NCI-H2081 (cell line): ENCODE measurements at regions not wholly inside any gene's neighbourhood (a gene's known extent, or its start where the extent isn't known, plus 50 kb on each side); places are given as distances from the start of the nearest gene placed in this dataset.
A peak's percentile ranks its signal among the peaks of the same experiment; 100 is the strongest.

Experiments
- DNase-seq, 2 experiments: peaks; one replicate each; lab custom pipeline; 2025; lab: John Stamatoyannopoulos, UW

DNA sequence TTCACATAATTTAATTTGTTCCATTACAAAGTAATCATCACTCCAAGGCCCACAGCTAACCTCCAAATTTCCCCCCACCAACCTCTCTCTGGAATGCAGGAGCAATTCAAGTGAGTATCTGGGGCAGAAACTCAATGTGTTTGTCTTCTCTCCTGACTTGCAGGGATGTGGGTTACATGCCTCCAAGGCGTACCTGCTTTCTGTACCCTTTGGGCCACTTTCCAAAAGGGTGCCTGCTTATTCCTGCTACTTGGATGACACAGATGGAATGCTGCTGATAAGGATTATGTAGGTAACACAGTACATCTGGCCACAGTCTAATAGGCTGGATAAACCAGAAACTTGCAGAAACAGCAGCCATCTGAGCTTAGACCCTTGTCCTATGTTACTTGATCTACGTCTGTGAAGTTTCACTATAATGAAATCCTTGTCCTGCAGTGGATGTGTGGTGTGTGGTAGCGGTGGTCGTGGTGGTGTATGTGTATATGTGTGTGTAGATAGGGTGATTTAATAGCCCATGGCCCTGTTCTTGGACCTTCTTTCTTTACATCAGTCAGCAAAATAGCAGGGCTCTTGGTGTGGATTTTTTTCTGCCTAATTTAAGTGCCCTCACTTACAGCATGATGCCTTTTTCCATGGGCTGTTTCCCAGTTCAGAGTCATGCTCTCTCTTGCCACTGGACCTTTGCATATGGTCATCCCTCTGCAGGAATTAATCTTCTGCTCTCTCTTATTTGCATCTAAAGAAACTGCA, 175.9 kb downstream of the ZDHHC21 start:
- no peak for DNase-seq

DNA sequence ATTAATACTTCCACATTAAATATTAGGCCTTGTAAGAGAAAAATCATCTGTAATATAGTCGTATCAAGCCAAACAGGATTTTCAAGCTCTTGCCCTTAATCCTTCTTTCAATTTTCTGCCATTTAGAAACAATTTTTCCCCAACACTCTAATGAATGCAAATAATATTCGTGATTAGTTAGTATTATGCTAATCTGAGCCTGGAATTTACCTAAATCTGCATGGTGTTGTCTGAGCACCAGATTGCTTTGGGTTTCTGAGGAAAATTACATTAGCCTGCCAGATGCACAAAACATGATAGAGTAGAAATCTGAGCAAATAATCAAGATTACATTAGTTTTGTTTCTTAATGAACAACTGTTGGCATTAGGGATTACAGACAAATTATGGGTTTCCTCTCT, 176.6 kb downstream of the ZDHHC21 start:
- no peak for DNase-seq

DNA sequence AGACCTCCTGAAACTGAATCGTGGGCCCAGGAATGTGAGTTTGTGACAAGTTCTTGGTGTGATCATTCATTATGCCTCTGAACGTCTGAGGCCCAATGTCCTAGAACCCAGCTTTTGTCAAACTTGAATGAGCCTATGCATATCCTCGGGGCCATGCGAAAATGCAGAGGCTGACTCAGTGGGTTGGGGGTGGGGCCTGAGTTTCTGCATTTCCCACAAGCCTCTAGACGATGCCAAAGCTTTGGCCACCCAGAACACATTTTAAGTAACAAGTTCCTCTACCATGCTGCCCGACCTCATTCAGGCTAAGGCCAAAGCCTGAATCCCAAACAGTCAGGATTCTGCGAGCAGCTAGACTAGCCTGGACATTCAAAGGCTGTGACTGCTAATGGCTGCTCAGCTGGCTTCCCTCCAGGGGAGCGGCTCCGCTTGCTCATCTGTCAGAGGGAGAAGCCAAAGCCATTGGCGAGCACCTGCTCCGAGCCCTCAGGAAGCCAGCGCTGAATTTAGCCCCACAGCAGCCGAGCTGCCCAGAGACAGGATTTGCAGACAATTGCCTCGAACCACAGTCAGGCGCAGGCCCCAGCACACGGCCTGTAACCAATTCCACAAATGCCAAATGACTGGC, 177.5 kb downstream of the ZDHHC21 start:
- DNase-seq: peak; percentile 97 to 100

DNA sequence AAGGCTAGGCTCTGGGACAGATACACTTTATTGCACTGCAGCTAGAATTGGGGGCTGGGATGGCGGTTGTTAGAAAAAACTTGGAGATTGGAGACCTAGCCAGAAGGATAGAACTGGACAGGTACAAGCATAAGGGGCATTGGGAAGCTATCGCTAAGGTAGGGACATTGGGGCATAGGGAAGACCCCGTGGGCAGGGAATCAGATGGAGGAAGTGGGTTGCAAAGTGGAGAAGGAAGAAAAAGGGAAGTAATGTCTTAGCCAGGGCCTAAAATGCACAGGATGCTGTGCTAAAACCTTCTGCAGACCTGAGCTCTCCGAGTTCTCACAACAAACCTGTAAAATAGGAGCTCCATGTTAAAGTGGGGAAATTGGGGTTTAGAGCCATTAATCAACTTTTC, 178.2 kb downstream of the ZDHHC21 start:
- no peak for DNase-seq

DNA sequence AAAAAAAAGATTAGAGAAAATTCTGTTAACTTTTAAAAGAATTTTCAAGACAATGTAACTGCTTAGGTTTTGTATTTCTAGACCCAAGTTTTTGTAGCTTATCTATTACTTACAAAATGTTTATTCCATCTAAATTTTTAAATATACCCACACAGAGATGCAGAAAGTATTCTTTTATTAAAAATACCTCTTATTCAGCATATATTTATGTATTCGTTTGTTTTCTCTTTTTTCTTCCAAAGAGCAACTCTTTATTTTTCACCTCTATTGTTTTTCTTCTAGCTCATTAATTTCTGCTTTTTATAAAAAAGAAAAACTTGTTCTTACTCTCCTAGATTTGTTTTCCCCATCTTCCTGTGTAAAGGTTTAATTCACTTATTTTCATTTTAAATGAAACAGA, 180.3 kb downstream of the ZDHHC21 start:
- DNase-seq: no peak

DNA sequence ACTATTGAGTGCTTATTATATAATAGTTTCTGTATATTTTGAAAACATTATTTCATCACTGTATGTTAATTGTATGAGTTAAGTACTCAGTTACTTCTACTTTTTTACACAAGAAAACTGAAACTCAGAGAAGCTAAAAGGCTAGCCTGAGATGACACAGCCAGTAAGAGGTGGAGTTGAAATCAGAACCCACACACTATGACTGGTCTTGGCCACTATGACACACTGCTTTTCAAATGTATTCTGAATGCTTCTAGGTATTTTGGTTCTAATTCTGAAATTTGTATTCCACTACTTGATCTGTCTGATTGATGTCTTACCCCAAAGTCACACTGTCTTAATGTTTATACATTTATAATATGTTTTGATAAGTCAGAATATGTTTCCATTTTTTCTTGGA, 181.8 kb downstream of the ZDHHC21 start:
- DNase-seq: no peak

DNA sequence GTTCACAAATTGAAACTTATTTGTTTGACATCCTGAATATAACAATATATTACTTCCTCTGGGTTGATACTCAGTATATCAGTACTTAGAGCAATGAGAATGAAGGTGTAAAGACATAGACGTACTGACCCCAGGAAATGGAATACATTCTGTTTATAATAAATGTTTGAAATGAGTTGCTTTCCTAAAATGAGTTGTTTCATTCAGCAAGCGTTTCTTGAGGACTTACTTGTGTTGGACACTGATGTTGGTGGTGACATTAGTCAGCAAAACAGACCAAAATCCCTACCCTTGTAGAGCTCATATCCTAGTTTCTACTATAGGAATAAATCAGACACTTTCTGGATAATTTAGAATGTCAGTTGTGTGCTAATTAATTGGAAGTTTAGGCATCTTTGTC, 184.3 kb downstream of the ZDHHC21 start:
- DNase-seq: no peak

DNA sequence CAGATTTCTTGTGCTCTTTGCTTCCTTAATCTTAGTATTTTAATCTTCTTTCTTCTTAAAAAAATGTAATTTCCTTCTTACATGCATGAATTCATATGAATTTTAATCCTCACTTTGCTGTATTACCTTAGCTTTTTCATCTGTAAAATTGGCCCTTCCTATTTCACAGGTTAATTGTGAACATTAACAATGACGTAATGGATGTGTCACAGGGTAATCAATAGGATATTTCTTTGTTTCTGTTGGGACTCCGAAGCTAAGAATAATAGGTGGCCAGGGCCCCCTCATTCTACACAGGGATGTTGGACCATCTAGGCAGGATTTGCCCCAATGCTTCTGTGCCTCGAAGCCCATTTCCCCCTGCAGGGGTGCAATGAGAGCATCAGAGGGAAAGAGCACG, 187.4 kb upstream of the NFIB start:
- no peak for DNase-seq

DNA sequence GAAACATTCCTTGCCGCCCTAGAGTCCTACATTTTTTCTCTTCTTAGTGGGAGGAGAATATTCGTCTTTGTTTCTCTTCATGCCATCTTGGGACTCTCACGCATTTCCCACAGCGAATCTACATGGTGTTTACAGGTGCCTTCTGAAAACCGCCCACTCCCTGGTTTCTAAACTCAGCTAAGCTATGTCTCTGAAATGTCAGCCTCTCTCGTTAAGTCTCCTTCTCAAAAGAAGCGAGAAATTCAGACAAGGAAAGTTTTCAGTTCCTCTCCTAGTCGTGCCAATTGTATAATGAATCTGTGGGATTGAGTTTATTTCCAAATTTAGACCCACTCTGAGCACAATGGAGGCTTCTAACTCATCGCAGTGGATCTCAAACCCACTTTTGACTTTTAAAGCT, 186.8 kb upstream of the NFIB start:
- no peak for DNase-seq

DNA sequence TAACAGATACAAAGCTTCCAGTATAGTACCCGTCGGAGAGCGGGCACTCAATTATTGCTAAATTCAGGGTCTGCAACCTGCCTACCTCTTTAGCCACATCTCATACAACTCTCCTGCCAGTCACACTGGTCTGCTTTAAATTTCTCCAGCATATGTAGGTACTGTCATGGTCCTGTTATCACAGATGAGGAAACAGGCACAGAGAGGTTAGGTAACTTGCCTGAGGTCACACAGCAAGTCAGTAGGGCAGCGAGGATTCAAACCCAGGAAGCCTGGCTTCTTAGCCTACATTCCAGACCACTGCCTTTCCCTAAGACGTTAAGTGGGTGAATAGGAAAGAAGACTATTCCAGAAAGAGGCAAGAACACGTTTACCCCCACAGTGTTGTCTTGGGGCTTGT, 186.0 kb upstream of the NFIB start:
- no peak for DNase-seq

DNA sequence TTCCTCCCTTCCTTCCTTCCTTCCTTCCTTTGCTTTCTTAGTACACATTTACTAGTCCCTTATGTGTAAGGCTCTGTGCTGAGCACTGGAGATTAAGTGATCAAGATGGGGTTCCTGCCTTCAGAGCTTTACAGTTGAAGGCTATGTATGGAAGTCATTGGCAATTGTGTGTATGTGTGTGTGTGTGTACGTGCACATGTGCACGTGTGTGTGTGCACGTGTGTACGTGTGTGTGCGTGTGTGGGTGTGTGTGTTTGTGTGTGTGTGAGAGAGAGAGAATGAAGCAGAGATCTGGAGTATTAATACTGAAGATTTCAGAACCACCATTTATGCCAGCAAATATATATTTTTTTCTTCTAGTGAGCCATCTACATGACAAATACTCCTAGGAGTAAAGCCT, 184.9 kb upstream of the NFIB start:
- DNase-seq: no peak

DNA sequence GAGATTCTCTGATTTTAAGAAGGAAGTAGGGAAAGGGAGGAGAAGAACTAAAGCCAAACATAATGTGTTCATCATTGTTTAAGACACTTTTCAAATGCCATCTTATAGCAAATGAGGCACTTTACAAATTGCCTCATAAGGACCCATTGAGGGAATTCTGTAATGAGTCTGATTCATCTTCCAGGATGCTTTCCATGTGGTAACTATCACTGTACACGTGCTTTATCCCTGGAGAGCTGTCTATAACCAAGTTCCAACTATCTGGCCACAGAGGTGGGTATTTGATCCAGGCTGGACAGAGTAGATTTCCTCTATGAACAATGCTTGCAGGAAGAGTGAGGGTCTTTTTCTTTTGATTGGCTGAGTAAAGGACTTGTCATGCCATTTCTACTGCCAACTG, 183.5 kb upstream of the NFIB start:
- no peak for DNase-seq

DNA sequence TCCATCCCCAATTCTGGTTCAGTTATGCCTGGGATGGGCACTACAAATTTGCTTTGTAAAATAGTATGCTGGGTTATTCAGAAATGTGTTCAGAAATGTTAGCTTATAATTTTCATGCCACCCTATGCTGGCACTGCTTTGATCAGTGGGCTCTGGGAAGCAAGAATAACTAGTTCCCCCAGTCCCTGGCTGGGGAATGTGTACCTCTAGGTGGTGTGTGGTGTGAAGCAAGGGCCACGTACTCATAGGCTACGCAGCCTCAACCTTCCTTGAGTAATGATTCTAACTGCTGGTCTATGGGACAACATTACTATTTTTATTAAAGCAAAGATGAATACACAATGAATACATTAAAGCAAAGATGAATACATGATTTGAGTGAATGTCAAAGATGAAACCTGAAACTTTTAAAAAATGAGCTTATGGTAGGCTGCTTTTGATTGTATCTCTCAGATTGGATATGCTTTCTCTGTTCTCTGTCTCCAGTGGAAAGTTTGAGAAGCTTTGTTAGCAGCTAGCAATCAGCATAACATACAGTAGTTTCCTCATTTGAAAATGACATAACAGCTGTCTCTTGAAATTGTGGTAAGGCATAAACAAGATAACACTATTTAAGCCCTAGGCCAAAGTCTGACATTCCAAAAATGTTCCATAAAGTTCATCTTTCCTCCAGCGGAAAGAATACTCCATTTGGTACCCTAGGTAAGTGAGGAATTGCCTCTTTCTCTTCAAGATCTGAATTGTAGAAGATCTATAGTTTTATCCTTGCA, 174.7 kb upstream of the NFIB start:
- no peak for DNase-seq

DNA sequence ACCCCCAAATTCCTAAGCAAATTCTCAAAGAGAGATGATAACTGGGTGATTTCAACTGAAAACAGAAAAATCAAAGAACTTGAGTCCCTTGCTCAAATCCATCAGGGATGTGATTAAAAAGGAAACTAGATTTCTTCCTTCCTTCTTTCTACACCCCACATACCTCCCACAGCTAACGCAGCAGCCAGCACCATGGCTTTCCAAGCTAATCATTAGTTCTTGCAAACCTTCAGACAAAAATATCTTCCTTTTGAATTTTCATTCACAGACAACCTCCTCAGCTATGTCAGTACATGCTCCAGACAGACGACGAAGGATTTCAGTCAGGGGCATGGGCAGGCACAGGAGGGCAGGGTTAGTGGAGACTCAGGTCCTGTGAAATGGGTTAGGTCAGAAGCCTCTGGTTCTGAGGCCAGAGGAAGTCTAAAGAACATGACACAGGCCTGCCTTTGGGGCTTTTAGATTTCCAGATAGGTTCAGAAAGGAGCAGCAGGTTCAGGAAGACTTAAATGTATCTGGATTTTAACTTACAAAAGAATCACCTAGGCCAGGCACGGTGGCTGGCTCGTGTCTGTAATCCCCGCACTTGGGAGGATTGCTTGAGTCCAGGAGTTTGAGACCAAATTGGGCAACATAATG, 173.7 kb upstream of the NFIB start:
- DNase-seq: no peak

DNA sequence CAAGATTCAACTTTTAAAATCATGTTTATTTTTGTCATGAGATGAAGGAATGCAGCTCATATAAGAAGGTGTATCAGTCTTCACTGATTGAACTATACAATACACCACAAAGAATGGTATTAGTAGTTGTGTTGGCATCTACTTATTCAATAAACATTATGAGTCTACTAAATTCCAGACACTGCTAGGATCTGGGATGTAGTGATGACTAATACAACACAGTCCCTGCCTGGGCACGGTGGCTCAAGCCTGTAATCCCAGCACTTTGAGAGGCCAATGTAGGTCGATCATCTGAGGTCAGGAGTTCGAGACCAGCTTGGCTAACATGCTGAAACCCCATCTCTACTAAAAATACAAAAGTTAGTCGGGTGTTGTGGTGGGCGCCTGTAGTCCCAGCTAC, 171.4 kb upstream of the NFIB start:
- no peak for DNase-seq

DNA sequence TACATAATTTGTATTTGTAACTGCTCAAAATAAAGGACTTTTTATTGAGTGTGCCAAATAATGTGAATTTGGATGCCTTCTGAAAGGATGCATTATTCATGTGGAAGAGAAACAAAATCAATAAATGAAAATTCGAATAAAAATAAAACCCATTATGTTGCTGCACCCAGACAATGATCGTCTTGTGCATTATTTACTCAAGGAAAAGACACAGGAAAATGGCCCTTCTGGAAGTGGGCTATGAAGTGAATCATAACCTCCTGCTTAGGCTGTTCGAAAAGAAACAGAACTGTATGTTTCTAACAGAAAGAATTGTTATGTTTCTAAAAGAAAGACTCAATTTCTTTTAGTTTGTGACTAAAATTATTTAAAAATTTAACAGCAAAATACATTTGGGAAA, 168.9 kb upstream of the NFIB start:
- no peak for DNase-seq

DNA sequence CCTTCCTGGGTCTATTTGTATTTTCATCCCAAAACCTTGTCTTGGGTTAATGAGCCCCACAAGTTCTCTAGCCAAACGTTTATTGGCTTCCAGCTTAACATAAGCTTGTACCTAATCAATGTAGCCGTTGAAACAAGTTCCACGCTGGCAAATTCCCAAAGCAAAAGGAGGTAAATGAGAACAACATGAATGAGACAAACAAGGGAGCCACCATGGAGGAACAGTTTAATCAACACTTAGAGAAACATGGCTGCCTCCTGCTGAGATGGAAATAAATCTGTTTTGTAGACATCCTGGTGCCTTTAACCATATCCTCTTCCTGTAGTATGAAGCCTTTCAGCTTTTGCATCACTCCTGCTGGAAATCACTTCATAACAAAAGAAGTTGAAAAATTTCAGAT, 166.6 kb upstream of the NFIB start:
- DNase-seq: peak; percentile 47 to 88

DNA sequence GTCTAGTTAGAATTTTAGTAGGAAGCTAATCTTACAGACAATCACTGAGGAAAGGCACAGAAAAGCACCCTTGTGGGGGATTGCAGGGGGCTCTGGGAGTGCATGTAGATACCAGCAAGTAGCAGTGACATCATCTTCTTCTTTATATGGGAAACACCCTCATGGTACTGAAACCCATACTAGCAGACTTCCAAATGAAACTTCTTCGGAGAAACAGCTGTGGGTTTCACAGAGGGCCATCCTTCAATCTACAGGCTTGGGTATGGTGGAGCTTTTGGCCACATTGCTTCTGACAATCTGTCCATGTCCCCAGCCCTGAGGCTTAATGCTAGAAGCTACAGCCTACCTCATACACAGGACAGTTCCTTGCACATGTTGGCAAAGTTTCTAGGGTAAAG, 165.2 kb upstream of the NFIB start:
- DNase-seq: no peak

DNA sequence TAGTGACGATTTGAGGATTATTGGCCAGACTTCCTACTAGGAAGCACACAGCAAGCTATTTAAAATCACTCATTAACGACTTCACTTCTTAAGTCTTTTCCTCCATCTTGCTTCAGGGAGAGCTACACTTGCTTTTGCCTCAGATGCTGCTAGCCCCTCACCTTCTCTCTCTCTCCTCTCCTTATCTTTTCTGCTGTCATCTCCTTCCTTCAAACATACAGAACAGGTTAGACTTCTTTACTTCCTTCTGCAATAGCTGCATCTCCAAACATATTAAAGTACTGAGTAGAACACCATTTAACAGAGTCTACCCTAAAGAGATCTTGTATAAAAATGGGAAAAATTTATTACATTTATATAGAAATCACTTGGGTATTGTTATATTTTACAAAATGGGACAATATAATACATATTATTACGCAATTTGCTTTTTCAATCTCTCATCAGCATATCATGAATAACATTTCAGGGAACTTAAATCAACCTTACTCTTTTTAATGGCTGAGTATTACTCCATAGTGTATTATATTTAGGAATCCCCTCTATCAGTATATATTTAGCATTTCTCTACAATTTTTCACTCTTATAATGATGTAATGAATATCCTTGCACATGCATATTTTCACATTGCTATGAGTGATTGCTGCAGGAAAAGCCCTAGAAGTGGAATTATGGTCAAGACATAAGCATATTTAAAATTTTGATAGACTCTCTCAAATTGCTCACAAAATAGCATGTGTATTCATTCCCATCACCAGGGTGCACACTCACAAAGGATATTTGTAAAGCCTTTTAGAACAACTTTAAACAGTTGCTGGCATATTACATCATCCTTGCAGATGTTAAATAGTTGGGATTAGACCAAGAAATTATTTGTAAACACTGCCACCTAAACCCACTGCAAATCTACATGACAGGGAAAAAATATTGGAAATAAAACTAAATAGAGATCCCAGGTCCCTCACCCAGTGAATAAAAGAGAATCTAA, 164.5 kb upstream of the NFIB start:
- peak in 1 of 2 experiments; percentile 37 for DNase-seq

DNA sequence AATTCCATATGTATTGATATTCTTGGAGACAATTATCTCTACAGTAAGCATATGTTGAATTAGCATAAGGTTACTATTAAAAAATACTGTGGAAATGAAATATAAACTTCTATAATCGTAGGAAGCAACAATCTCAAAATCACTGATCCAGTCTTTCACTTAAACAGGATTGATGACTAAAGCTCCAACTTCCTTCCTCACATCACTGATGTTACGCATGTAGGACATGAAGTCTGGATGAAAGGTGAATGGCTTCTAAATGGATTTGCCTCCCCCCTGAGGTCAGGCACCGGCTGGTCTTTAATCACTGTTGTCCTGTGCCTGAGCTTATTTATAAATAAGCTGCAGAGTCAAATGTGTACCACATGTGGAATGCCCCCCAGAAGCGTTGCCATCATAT, 157.1 kb upstream of the NFIB start:
- no peak for DNase-seq

DNA sequence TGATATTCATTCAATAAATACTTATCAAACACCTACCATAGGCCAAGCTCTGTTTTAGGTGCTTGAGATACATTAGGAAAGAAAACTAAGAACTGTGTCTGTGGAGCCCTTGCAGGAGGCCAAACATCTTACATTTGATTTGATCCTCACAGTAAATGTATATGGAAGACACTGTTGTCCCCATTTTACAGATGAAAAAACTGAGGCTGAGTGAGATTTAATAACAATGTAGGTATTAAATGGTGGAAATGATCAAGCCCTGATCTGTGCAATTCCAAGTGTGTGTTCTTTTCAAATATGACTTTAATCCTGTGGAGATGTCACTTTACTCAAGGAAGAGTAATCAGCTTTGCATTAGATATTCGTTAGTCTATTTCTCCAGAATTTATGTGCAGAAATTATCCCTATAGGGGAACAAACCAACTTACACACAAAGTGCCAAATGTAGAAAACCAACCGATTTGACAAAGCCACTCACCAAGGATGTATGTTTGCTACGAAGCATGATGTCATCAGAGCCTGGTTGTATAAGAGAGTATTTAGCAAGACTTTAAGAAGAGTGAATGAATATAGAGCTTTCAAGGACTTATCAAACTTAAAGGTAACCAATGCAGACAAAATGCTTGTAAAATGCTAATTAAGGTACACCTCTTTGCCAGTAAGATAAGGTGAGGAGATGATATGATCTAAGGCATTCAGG, 153.9 kb upstream of the NFIB start:
- DNase-seq: no peak
